ENCODE measurements at regions not wholly inside any gene's neighbourhood (a gene's known extent, or its start where the extent isn't known, plus 50 kb on each side); places are given as distances from the start of the nearest gene placed in this dataset.

- H3K9me2 ChIP-seq (replicated peaks; ENCODE audit: insufficient read depth), result no peaks in the 10 kb centered on the region
- H3K79me2 ChIP-seq, result no peaks in the 10 kb centered on the region
- no peaks in the 10 kb centered on the region for H3K27me3 ChIP-seq
- no peaks in the 10 kb centered on the region for H3K9me3 ChIP-seq (ENCODE audit: low read depth)
- no peaks in the 10 kb centered on the region for H3K4me1 ChIP-seq (ENCODE audit: insufficient read depth)
- H3K36me3 ChIP-seq (replicated peaks; ENCODE audit: insufficient read depth, low read depth), result no peaks in the 10 kb centered on the region
- H3K27ac ChIP-seq, result no peak overlapping the region
- no peak overlapping the region for H3K4me3 ChIP-seq
- no peak for DNase-seq (ENCODE audit: low spot score)
- no peak overlapping the region for H3K4me2 ChIP-seq
- H2AFZ ChIP-seq, result no peak overlapping the region
- WGBS (ENCODE audit: low lambda C conversion rate, missing lambda C conversion rate), result 93% methylated on average over 4 of the region's 4 CpGs
- TF ChIP-seq EZH2 (IDR thresholded peaks at IDR 0.05; ENCODE audit: borderline replicate concordance) (no peak), EZH2phosphoT487 (IDR thresholded peaks at IDR 0.05; ENCODE audit: low read depth, severe bottlenecking, unreplicated experiment) (no peak), CTCF (IDR thresholded peaks at IDR 0.05; ENCODE audit: poor library complexity) (no peak)
- H4K20me1 ChIP-seq (ENCODE audit: insufficient read depth, poor library complexity, severe bottlenecking), result no peaks in the 10 kb centered on the region
Observed at GRCh38 chr4:140806163-140806562, 50.0 kb upstream of the TBC1D9 start.
